NCI-H345 (cell line): ENCODE measurements at regions not wholly inside any gene's neighbourhood (a gene's known extent, or its start where the extent isn't known, plus 50 kb on each side); places are given as distances from the start of the nearest gene placed in this dataset.

ENCODE experiments used
- DNase-seq: peaks from one replicate; lab custom pipeline; 2025; lab: John Stamatoyannopoulos, UW

DNA sequence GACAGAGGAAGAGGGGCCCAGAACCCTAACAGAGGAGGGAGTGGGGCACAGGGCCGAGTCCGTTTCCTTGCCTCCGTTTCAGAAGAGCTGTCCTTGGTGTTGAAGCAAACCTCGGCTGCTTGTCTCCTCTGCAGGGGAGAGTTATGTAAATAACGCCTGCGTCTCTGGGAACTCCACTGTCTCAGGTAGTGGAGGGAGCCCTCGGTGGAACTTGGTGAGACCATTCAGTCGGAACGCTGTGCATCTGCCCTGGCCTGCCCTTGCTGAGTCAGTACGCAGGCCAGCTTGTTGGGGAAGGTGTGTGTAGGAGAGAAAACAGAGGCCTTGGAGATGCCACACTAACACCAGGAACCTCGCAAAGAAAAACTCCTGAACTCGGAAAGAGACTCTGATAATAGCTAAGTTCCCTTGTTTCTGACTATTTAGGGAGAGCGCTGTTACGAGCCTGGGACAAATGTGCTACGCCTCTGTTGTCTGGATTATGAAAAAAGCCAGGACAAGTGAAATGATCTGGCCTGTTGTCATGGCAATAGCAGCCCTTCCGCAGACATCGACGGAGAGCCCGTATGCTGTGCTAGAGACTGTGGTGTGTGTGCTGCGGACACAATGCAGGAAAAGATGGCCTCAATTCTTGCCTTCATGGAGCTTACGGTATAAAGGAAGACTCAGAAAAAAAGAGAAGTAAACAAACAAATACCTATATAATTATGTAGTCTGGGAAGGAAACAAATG, 94.6 kb upstream of the AKT3 start:
- DNase-seq = no peak

DNA sequence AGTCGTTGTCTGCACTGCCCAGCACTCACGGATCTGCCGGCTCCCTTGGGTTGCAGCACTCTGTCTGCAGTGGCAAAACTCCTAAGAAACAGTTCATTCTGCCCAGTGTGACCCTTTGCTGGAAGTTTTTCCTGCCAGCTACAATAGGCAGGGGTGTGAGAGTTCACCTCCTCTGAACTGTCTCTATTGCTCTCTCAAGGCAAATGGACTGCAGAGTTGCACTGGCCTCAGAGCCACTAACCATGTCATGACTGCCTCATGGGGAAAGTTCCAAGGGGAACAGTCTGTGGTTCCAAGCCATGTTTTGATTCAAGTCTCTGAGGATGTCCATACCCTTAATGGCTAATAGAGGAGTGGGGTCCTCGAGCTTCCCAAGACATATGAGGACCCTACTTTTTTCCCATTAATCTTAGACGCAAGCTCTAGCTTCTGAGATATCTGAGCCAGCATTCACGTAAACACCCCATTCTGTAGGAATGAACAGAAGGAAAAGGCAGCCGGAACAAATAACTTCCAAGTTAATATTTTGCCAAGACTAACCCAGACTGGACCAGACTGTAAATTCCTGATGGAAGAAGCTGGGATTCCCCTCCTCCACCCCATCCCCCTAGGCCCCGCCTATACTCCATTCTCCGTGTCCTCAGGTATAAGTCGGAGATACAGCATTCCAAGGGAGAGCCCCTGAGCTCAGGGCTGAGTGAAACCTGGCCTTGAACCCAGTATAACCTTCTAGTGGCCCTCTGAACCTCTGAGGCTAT, 93.8 kb upstream of the AKT3 start:
- no peak for DNase-seq

DNA sequence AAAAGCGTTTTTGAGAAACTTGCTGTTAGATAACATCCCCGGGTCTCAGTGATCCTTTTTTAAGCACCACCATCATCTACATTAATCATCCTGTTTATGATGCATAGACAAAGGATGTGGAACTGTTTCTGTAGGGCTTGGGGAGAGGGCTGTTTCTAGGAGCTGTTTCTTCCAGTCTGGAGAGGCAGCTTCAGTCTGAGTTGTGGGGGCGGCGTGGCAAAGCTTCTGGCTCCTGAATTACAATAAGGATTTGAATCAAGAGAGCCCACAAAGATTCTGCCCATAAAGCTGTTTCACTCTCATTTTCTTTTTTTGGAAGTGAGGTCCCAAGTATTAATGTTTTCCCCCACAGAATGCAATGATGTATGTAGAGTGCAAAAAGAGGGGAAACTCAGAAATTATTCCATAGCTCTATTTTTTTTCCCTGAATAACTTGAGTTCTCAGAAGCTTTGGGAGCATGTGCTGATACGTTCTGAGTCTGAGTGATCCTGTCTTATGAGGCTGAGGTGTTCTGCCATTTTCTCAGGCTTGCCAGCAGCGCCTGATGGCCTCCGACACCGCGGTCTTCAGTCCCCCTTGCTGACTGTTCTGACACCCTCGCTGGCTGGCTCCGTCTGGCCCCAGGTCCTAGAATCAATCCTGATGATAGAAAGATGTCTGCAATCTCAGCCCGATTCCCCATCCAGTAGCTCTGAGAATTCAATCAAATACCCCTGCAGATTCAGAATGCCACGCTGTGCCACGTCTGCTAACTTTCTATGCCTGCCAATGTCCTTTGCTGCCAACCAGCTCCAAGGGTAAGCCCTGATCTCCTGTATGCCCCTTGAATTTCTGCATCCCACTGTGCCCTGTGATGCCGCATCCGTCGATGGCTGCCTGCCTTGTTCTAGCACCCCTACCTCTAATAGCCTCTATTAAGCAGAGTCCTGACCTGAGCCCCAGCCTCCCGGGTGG, 92.4 kb upstream of the AKT3 start:
- DNase-seq = no peak

DNA sequence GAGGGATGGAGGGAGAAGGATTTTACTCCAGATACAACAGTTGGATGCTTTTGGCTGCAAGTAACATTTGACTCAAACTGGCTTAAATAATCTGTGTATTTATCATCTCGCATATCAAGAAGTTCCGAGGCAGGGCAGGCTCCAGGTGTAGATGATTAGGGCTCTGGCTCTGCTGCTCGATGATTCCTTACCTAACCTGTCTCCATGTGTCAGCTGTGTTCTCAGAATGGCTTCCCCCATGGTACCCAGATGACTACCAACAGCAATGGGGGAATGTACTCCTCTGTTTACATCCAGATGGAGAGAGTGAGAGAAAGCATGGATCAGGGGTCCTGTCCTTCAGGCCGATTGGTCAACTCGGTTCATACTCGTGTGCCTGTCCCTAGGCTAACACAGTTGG, 90.4 kb upstream of the AKT3 start:
- DNase-seq = no peak

DNA sequence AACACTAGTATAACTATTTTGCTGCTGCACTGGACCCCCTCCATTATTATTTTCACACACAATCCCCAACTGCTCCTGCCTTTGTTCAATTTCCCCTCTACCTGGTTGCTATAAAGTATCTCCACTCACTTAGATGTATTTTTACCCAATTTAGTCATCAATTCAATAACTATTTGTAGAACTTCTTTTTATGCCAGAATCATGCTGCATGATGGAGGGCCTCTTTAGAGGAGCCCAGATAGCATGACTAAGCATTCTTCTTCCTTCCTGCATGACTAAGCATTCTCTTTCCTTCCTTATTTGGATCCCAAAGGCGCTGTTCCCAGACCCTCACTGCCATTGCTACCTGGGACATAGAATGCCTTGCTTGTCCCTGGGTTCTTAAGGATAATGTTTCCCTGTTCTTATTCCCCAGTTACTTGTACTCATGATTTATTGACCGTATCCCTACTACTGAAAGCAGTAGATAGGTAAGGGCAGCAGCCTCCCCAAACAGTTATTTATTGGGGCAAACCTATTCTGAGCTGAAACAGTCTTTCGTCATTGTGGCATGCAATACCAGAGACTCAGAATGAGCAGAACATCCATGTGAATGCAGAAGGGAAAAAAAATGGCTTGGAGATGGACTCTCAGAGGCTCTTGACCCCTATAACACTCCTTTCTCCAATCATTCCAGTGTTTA, 89.3 kb upstream of the AKT3 start:
- DNase-seq = no peak

DNA sequence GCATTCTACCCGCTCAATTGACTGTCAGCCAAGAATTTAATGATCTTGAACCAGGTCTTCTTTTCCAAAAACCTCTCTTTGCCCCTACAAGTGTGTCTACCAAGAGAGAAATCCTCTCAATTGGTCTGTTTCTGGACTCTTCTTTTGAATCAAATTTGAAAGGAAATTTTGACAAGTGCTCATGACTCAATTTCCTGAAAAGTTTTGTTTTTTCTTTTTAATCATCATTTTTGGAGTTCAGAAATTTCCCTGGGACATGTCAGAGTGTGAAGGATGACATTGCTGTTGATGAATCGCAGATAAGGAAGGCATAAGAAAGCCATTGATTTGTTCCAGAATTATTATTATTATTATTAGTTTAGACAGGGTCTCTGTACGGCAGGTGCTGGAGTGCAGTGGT, 88.2 kb upstream of the AKT3 start:
- no peak for DNase-seq

DNA sequence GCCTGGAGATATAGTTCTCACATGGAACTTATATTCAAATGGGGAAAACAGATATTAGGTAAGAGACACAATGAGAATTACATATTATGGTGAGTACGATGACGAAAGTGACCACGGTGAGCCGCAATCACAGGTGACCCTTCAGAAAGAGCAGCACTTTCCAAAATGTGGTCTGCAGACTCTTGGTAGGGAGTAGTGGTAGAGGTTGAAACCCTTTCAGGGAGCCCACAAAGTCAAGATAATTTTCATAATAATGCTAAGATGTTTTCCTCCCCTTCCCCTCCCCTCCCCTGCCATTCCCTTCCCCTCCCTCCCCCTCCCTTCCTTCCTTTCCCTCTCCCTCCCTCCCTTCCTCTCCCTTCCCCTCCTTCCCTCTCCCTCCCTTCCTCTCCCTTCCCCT, 83.5 kb upstream of the AKT3 start:
- no peak for DNase-seq

DNA sequence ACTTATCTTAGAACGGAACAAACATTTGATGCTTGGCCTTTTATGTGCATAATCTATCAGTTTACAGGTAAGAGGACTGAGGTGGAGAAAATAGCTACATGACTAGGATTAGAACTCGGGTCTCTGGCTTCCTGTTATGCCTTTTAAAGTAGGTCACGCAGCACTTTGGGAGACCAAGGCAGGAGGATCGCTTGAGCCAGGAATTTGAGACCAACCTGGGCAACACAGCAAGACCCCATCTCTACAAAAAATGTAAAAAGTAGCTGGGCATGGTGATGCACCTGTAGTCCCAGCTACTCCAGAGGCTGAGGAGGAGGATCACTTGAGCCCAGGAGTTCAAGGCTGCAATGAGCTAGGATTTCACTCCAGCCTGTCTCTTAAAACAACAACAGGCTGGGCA, 81.9 kb upstream of the AKT3 start:
- no peak for DNase-seq

DNA sequence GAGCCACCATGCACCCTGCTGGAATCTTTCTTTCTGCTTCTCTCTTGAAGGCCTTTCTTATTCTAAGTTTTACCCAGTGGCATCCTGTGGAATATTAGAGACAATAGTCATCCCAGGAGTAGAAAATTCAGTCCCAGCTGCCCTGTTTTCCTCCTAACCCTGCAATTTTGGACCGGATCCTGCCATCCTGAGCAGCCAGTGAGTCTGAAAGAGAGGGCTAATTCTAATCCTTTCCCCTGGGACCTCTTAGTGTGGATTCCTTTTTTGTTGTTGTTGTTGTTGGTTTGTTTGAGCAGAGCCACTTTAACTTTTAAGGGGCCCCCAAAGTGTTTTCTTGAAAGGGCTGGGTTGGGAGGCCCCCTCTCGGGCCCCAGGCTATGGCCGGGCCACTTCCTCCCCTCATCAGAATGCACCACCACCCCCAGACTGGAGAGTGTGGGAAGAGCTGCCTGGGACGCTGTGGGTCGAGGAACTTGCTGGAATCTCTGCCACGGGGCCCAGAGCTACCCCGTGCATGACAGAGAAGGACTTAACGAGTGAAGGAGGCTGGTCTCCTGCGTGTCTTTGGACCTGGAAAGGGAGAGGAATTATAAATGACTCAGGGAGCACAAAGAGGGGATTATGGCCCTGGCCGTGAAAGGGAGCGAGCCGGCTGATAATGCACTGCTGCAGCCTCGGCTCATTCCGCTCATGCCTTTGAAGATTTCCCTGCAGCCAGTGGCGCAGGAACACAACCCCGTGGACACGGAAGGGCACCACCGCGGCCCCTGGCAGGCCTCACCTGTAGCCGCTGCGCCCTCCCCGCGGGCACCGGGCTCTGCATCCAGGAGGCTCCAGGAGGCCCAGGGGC, 81.0 kb upstream of the AKT3 start:
- DNase-seq = no peak

DNA sequence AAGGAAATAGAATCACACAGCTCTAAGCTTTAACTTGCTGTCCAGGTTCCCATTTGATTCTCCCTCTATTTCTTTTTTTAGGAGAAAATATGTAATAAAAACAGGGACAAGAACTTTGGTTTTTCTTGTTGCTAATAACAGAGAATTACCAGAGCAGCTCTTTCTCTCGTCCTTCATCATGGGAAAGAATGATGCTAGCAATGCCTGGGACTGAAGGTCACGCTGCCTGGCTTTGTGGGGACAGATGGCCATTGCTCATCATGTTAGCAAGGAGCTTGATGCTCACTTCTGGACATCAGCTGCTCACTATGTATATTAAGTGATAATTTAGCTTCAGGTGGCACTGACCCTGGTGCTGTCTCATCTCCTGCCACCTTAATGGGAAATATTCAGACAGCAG, 77.3 kb upstream of the AKT3 start:
- no peak for DNase-seq

DNA sequence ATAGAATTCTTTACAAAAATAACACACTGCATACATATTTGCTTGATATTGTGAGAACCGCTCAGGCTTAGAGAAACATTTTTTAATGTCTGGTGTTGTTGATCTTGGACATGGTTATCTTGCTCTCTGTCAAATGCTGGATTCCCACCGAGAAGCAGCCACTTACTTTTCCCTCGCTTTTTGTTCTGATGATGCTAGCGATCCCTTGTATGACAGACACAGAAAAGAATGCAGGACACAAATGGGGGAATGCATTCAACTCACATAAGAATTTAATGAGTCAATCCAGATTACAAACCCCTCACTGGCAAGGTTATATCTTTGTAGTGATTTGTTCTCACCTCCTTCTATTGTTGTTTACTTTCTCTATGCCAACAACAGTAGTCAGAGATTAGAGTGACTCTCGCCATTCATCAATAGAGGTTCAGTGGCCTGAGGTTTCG, 76.8 kb upstream of the AKT3 start:
- DNase-seq = no peak

DNA sequence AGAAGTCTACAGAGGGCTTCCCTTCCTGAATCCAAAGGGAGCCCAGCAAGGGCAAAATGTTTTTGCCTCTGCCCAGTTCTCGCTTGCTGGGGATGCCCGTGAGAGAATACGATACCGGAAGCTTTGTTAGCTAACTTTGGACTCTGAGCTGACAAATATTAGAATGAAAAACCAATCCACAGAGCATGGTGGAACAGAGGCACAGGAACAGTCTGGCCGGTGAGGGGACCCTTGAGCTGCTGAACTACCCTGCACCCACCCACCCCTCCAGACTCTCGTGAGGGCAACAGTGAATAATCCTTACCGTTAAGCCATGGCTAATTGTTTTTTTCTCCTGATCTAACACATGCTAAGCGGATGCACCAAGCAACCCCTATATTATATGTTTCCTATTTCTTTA, 76.3 kb upstream of the AKT3 start:
- no peak for DNase-seq

DNA sequence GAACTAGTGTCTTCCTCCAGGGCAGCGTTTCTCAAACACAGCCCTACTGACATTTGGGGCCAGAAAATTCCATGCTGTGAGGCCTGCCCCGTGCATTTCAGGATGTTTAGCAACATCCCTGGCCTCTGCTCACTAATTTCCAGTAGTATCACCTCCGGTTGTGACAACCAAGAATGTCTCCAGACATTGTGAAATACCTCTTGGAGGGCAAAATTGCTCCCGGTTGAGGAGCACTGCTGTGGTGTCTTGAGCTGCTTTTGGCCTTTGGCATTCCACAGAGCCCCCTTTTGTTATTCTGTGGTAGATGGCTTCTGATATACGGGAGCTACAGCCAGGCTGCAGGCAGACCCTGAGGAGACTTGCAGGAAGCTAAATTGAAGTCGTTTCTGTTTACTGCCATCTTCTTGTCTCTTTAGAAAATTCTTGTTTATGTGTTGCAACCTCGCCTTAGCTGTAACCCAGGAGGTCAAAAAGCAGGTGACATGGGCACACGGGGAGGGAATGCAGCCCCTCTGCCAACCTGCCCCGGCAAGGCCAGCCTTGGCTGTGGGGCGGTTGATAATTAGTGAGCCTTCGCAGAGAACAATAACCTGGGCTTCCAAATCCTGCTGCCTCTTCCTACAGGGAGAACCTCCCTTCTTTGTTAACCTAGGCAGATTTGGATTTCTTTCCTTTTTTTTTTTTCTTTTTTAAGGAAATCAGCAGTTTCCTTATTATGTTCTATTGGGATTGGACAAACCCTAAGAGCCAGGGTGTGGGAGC, 74.7 kb upstream of the AKT3 start:
- no peak for DNase-seq

DNA sequence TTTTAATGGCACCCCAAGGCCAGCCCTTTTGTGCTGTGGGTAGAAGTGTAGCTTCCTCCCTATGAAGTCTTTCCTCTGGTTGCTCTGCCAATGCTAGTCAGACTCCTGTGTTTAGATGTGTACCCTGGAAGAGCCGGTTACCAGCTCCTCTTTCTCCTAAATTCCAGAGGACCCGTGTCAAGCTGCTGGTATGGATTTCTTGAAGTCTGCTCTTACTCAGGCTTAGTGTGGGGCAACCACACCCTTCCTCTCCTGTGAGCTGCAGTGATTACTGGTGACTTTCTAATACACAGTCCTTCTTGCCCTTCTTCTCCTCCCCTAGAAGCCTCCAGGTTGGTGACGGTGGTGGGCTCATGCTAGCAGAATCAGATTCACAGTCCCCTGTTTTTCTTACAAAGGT, 74.1 kb upstream of the AKT3 start:
- no peak for DNase-seq

DNA sequence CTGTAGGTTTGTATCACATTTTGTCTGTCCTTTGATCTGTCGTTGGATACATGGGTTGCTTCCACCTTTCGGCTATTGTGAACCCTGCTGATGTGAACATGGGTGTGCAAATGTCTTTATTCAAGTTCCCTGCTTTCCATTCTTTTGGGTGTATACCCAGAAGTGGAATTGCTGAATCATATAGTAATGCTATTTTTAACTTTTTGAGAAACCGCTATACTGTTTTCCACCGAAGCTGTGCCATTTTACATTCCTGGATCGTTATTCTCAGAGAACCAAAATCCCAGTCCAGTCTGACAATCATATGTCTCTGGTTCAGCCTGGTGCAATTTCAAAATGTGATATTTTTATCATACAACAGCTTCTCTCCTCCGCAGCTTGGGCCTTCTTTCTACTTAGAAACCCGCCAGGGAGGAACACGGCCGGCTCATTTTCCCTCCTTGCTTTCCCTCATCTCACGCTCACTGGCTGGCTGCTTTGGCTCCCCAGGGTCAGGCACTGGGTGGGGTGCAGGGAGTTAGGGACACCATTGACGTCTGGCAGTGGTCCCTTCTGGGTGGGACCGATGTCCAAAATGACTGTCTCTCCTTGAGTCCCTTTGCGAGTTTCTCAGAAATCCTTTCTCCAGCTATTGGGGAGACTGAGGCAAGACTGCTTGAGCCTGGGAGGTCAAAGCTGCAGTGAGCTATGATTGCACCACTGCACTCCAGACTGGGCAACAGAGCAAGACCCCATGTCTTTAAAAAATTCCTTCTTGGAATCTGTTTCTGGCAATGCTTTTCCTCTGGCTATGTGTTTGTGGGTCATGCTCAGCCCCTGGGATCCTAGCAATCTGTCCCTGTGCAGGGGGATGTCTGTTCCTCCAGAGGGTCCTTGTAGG, 73.5 kb upstream of the AKT3 start:
- no peak for DNase-seq

DNA sequence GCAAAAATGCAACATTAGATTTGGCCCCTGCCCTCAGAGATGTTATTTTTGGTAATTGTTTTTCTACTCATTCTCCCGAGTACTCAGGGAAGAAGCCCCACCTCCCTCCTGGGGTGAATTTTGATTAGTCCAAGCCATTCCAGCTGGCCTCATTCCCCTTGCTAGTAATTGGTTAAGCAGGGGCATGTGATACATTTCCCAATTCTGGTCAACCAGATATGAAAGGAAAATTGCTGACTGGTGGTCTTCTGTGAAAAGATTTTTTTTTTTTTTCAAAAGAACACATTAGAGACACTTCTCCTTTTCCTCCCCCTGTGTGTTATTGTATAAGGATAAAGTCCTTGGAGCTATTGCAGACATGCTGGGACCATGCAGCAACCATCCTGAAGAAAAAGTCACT, 71.1 kb upstream of the AKT3 start:
- no peak for DNase-seq

DNA sequence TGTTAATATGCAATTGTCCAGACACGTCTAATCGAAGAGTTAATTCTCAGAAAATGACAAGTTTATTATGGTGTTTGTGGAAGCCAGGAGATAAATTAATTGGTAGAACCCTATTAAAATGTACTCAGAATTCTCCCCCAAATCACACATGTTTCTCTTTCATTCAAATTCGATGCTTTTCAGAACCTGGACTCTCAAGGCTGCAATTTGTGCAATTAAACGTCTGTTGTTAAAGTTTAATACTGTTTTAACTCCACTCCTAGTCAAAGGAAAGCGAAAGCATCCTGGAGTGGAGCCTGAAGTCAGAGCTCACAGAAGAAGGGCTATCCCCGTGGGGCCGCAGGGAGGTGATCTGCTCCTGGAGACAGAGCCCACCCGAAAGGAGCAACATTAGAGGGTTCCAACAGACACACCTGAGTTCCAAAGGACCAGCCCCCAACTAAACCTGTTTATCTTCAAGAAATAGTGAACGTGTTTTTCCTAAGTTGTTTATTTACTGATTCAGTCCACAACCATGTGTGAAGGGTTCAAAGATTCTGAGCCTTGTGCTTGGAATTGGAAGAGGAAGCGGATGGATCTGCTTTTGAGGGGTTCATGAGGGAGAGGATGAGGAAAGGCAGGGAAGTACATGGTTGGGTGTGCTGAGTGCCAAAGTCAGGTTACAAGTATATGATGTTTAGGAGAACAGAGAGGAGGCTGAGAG, 68.0 kb upstream of the AKT3 start:
- no peak for DNase-seq

DNA sequence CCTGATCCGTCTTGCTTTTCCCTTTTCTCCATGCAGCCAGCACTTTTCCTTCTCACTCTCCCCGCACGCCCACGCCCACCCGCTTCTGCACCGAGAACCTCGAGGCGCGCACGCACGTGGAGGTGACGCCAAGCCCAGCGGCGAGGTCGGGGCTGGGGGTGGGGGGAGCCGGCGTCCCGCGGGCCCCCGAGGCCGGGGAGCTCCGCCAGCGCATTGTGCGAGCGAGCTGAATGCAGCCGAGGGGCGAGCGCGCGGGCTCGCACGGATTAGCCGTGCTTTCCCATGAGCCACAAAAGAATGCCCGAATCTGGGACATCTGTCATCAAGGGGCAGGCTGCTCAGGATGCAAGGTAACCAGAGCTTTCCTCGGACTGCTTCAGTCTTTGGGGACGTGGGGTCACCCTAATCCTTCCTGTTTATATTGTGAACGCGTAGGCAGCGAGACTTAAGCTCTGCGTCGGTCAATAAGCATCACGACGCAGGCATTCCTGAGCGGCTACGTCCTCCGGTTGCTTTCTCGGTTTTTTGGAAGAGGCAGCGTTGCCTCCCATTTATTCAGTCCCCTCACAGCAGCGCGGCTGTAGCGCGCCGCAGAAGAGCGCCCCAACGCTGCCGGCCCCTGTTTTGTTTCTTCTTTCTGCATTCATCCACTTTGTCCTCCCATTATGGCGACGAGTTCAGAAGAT, 67.3 kb upstream of the AKT3 start:
- peak; percentile 41 for DNase-seq
